MM.1S (cell line): ENCODE measurements at regions not wholly inside any gene's neighbourhood (a gene's known extent, or its start where the extent isn't known, plus 50 kb on each side); places are given as distances from the start of the nearest gene placed in this dataset.
"Not testable (repeated sequence)": the region's sequence is repeated elsewhere in the genome, so short reads cannot be mapped to it uniquely, and the experiment has no call there.

Experiments
- DNase-seq: peaks from one replicate; pipeline ENCODE4 v3.0.0-alpha.2; 2015
- H2AFZ ChIP-seq: fragments of 300-600 bp; sonication (generic); 2 replicates; pipeline ENCODE4 v1.6.0; 2016; ENCODE audit warnings: antibody characterized with exemption, low read length
- H3F3A ChIP-seq: fragments of 300-600 bp; sonication (generic); 2 replicates; pipeline ENCODE4 v1.6.1; 2016; ENCODE audit warnings: mild to moderate bottlenecking, antibody characterized with exemption, low read length, moderate library complexity, mixed read lengths; ENCODE audit not compliant: insufficient read depth
- H3K27ac ChIP-seq: fragments of 300-600 bp; sonication (generic); 2 replicates; pipeline ENCODE4 v1.5.1; 2016; ENCODE audit warnings: mild to moderate bottlenecking, low read length
- H3K27me3 ChIP-seq: fragments of 300-600 bp; sonication (generic); replicated peaks from 2 replicates; pipeline ENCODE4 v1.6.0; 2016; ENCODE audit warnings: low read length; ENCODE audit not compliant: insufficient read depth
- H3K36me3 ChIP-seq: fragments of 300-600 bp; sonication (generic); replicated peaks from 2 replicates; pipeline ENCODE4 v1.6.1; 2016; ENCODE audit warnings: mild to moderate bottlenecking, low read length, mixed read lengths; ENCODE audit not compliant: insufficient read depth
- H3K4me1 ChIP-seq: fragments of 300-600 bp; sonication (generic); 2 replicates; pipeline ENCODE4 v1.6.1; 2016; ENCODE audit warnings: low read length, mixed read lengths
- H3K4me2 ChIP-seq: fragments of 300-600 bp; sonication (generic); 2 replicates; pipeline ENCODE4 v1.6.0; 2016; ENCODE audit warnings: low read depth, low read length
- H3K4me3 ChIP-seq: fragments of 300-600 bp; sonication (generic); 2 replicates; pipeline ENCODE4 v1.5.1; 2016; ENCODE audit warnings: low read length, mixed read lengths
- H3K79me2 ChIP-seq: fragments of 300-600 bp; sonication (generic); 2 replicates; pipeline ENCODE4 v1.6.1; 2016; ENCODE audit warnings: mixed run types, low read length, mixed read lengths
- H3K9ac ChIP-seq: fragments of 300-600 bp; sonication (generic); 2 replicates; pipeline ENCODE4 v1.6.1; 2016; ENCODE audit warnings: low read length, mixed read lengths
- H3K9me2 ChIP-seq: fragments of 300-600 bp; sonication (generic); replicated peaks from 2 replicates; pipeline ENCODE4 v1.6.1; 2016; ENCODE audit warnings: mild to moderate bottlenecking, low read length, mixed read lengths; ENCODE audit not compliant: insufficient read depth
- H3K9me3 ChIP-seq: fragments of 300-600 bp; sonication (generic); replicated peaks from 2 replicates; pipeline ENCODE4 v1.6.1; 2016; ENCODE audit warnings: mild to moderate bottlenecking, low read length, mixed read lengths; ENCODE audit not compliant: insufficient read depth
- H4K20me1 ChIP-seq: fragments of 300-600 bp; sonication (generic); 2 replicates; pipeline ENCODE4 v1.6.1; 2016; ENCODE audit warnings: mild to moderate bottlenecking, low read length, moderate library complexity, mixed read lengths; ENCODE audit not compliant: insufficient read depth
- CTCF ChIP-seq: fragments of 300-600 bp; sonication (generic); IDR thresholded peaks from 2 replicates; pipeline ENCODE4 v1.5.1; 2016; ENCODE audit warnings: antibody characterized with exemption, low read length, mixed read lengths
- EZH2 ChIP-seq: fragments of 300-600 bp; sonication (generic); optimal IDR thresholded peaks from 2 replicates; pipeline ENCODE3; 2017; ENCODE audit warnings: low read depth, mild to moderate bottlenecking, antibody characterized with exemption, low read length, mixed read lengths
- EZH2phosphoT487 ChIP-seq: fragments of 300-600 bp; sonication (generic); IDR thresholded peaks from 2 replicates; pipeline ENCODE4 v1.6.1; 2018; ENCODE audit warnings: antibody characterized with exemption, low read length

DNA sequence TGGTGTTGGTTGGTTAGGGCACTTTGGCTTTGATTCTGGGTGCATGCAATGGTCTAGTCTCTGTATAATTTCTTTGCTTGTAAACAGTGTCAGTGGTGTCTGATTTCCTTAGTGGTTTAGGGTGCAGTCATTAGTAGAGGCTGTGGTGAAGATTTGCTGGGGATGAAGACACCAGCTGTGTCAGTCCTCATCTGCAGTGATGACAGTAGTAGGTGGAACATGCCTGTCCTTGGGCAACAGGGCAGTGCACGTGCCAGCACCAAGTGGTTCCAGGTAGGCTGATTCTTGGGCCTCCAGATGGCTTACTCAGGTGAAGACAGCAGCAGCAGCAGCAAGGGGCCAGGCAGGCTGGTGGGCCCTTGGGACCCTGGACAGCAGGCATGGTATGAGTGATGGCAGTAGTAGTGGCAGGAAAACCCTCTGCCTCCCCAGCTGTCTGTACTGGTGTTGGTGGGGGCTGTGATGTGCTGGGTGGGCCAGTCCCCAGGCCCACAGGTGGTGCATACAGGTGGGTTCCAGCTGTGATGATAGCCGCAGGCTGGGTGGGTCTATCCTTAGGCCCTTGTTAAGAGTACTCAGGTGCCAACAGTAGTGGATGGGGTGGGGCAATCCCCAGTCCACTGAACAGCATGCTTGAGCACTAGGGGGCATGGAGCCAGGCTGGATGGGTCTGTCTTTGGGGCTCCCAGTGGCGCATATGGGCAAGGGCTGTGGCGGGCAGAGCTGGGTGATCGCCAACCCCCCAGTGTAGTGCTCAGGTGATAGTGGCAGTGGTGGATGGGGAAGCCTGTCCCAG, 140.7 kb upstream of the THUMPD2 start:
- no peaks in the 10 kb centered on the region for H3K36me3 ChIP-seq
- H4K20me1 ChIP-seq, result no peaks in the 10 kb centered on the region
- no peak overlapping the region for H2AFZ ChIP-seq
- no peak overlapping the region for H3K9ac ChIP-seq
- H3K9me2 ChIP-seq, result no peaks in the 10 kb centered on the region
- H3K9me3 ChIP-seq, result no peaks in the 10 kb centered on the region
- TF ChIP-seq CTCF (no peak), EZH2 (no peak), EZH2phosphoT487 (no peak)
- no peaks in the 10 kb centered on the region for H3K27me3 ChIP-seq
- H3K27ac ChIP-seq, result no peak overlapping the region
- no peaks in the 10 kb centered on the region for H3F3A ChIP-seq
- H3K4me1 ChIP-seq, result no peaks in the 10 kb centered on the region
- no peak for DNase-seq
- no peaks in the 10 kb centered on the region for H3K79me2 ChIP-seq
- H3K4me2 ChIP-seq, result no peak overlapping the region
- no peak overlapping the region for H3K4me3 ChIP-seq

- H3K9ac ChIP-seq, result no peak overlapping the region
- no peak overlapping the region for H2AFZ ChIP-seq
- no peaks in the 10 kb centered on the region for H3K9me2 ChIP-seq
- H4K20me1 ChIP-seq, result no peaks in the 10 kb centered on the region
- DNase-seq, result no peak
- no peaks in the 10 kb centered on the region for H3K27me3 ChIP-seq
- H3K27ac ChIP-seq, result no peak overlapping the region
- TF ChIP-seq EZH2phosphoT487 (no peak), EZH2 (no peak), CTCF (no peak)
- H3F3A ChIP-seq, result no peaks in the 10 kb centered on the region
- no peaks in the 10 kb centered on the region for H3K4me1 ChIP-seq
- H3K79me2 ChIP-seq, result no peaks in the 10 kb centered on the region
- H3K4me2 ChIP-seq, result no peak overlapping the region
- no peaks in the 10 kb centered on the region for H3K9me3 ChIP-seq
- no peak overlapping the region for H3K4me3 ChIP-seq
- no peaks in the 10 kb centered on the region for H3K36me3 ChIP-seq
Measured at GRCh38 chr2:39918886-39919285, 139.8 kb upstream of the THUMPD2 start.

DNA sequence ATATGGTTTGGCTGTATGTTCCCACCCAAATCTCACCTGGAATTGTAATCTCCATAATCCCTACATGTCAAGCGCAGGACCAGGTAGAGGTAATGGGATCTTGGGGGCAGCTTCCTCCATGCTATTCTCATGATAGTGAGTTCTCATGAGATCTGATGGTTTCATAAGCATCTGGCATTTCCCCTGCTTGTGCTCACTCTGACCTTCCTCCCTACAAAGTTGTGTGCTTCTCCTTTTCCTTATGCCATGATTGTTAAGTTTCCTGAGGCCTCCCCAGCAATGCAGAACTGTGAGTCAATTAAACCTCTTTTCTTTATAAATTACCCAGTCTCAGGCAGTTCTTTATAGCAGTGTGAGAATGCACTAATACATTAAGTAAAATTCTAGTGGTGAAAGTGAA, 138.3 kb upstream of the THUMPD2 start:
- not testable (repeated sequence) for H3K4me3 ChIP-seq, H3K9me2 ChIP-seq, H3K4me1 ChIP-seq, H3F3A ChIP-seq, H3K36me3 ChIP-seq, H3K79me2 ChIP-seq, H3K27ac ChIP-seq, DNase-seq, H3K9me3 ChIP-seq, H3K27me3 ChIP-seq, H2AFZ ChIP-seq, H3K4me2 ChIP-seq, H4K20me1 ChIP-seq, H3K9ac ChIP-seq

- no peak for DNase-seq
- no peaks in the 10 kb centered on the region for H3F3A ChIP-seq
- H3K9me2 ChIP-seq, result no peaks in the 10 kb centered on the region
- no peaks in the 10 kb centered on the region for H3K36me3 ChIP-seq
- no peak overlapping the region for H2AFZ ChIP-seq
- H3K9ac ChIP-seq, result no peak overlapping the region
- no peaks in the 10 kb centered on the region for H3K9me3 ChIP-seq
- TF ChIP-seq CTCF (no peak), EZH2phosphoT487 (no peak)
- no peaks in the 10 kb centered on the region for H3K27me3 ChIP-seq
- H3K27ac ChIP-seq, result no peak overlapping the region
- H4K20me1 ChIP-seq, result no peaks in the 10 kb centered on the region
- H3K4me3 ChIP-seq, result no peak overlapping the region
- H3K4me2 ChIP-seq, result no peak overlapping the region
- no peaks in the 10 kb centered on the region for H3K79me2 ChIP-seq
- H3K4me1 ChIP-seq, result no peaks in the 10 kb centered on the region
Measured at GRCh38 chr2:39914949-39915348, 135.9 kb upstream of the THUMPD2 start.
